Motor neuron (in vitro differentiated cells): ENCODE measurements at regions not wholly inside any gene's neighbourhood (a gene's known extent, or its start where the extent isn't known, plus 50 kb on each side); places are given as distances from the start of the nearest gene placed in this dataset.

Source experiments
- ATAC-seq, 8 experiments: fragments of 200-7000 bp; cut with Tn5 transposase; replicated peaks in 6 of 8; 2 replicates each; pipeline ENCODE4 v1.8.0; 2021; ENCODE audit warnings: mild to moderate bottlenecking in 8 of 8, moderate library complexity in 8 of 8
- H3K27ac ChIP-seq, 2 donors: fragments of 250-450 bp; sonication (Bioruptor Pico); 2 replicates each; pipeline ENCODE4 v1.9.0; 2021; ENCODE audit warnings: antibody characterized with exemption in 2 of 2, mild to moderate bottlenecking in 2 of 2, moderate library complexity in 1 of 2
- H3K4me1 ChIP-seq, 2 donors: fragments of 250-450 bp; sonication (Bioruptor Pico); replicated peaks in 1 of 2; 2 replicates each; pipeline ENCODE4 v1.6.1; 2021; ENCODE audit warnings: antibody characterized with exemption in 2 of 2, mild to moderate bottlenecking in 2 of 2, moderate library complexity in 1 of 2
- H3K4me3 ChIP-seq, 5 donors: fragments of 250-450 bp; sonication (Bioruptor Pico); 2 replicates each; pipeline ENCODE4 v1.9.0; 2021; ENCODE audit warnings: antibody characterized with exemption in 5 of 5, mild to moderate bottlenecking in 5 of 5, moderate library complexity in 4 of 5
- WGBS, 10 experiments: fragments of 450-650 bp; shearing (Covaris generic); methylation state at CpG; one replicate each; pipeline ENCODE4 v1.0.0; 2022; 5-methylcytosine and 5-hydroxymethylcytosine counted together
- in situ Hi-C, 9 experiments: fragments of 400-800 bp; cut with MboI; loops; one replicate each; pipeline ENCODE4 v1.15.0; 2021; ENCODE audit warnings: low sequenced_read_pairs in 9 of 9, low pct_unique_long_range_greater_than_20kb in 2 of 9; ENCODE audit not compliant: unreplicated experiment in 9 of 9

GRCh38 chr1:63023637-63024036, 239.7 kb downstream of the ATG4C start:
- Histone ChIP-seq H3K4me3 (no peak overlapping the region), H3K27ac (no peak overlapping the region), H3K4me1 (no peaks in the 10 kb centered on the region)
- ATAC-seq: no peak
- in situ Hi-C loops: no loop called here
- WGBS, 10 experiments: 6 to 100% (median 86%) methylated on average over 1 of the region's 1 CpG; no CpG with 5 or more reads in 1 of the 10 experiments

- in situ Hi-C loops: no loop called here
- 0 to 57% (median 0%) methylated on average over 1 of the region's 1 CpG; no CpG with 5 or more reads in 1 of the 10 experiments for WGBS, 10 experiments
- Histone ChIP-seq H3K4me1 (no peaks in the 10 kb centered on the region), H3K4me3 (no peak overlapping the region), H3K27ac (no peak overlapping the region)
- peak in 1 of 8 experiments; percentile 23 for ATAC-seq
These were observed 240.2 kb downstream of the ATG4C start for GRCh38 chr1:63024132-63024531.

- no peaks in the 10 kb centered on the region for H3K4me1 ChIP-seq
- no peak for ATAC-seq
- H3K4me3 ChIP-seq: no peak overlapping the region
- no peak overlapping the region for H3K27ac ChIP-seq
- 48 to 100% (median 67%) methylated on average over 1 to 3 of the region's 3 CpGs; no CpG with 5 or more reads in 6 of the 10 experiments for WGBS, 10 experiments
- in situ Hi-C loops: no loop called here
These were observed 243.2 kb downstream of the ATG4C start for GRCh38 chr1:63027176-63027575.

- H3K4me1 ChIP-seq: no peaks in the 10 kb centered on the region
- no peak overlapping the region for H3K4me3 ChIP-seq
- no peak overlapping the region for H3K27ac ChIP-seq
- in situ Hi-C loops: no loop called here
- WGBS, 10 experiments: 0 to 100% (median 93%) methylated on average over 1 to 4 of the region's 4 CpGs; no CpG with 5 or more reads in 4 of the 10 experiments
- ATAC-seq: no peak
These were observed 248.2 kb downstream of the ATG4C start for GRCh38 chr1:63032171-63032570.

- WGBS, 10 experiments: 50 to 100% (median 88%) methylated on average over 1 to 2 of the region's 2 CpGs; no CpG with 5 or more reads in 3 of the 10 experiments
- Histone ChIP-seq H3K27ac (no peak overlapping the region), H3K4me3 (no peak overlapping the region), H3K4me1 (no peaks in the 10 kb centered on the region)
- ATAC-seq: no peak
- in situ Hi-C loops: no loop called here
These were observed 249.3 kb downstream of the ATG4C start for GRCh38 chr1:63033211-63033610.

GRCh38 chr1:63034256-63034655, 250.3 kb downstream of the ATG4C start:
- in situ Hi-C loops: no loop called here
- H3K4me1 ChIP-seq: no peaks in the 10 kb centered on the region
- no peak for ATAC-seq
- H3K4me3 ChIP-seq: no peak overlapping the region
- no peak overlapping the region for H3K27ac ChIP-seq

- WGBS, 10 experiments: 0 to 100% (median 88%) methylated on average over 1 to 4 of the region's 5 CpGs
These were observed 254.7 kb downstream of the ATG4C start for GRCh38 chr1:63038586-63038985.

GRCh38 chr1:63041660-63042059, 257.7 kb downstream of the ATG4C start:
- WGBS, 10 experiments: 0 to 100% (median 83%) methylated on average over 2 to 3 of the region's 3 CpGs; no CpG with 5 or more reads in 3 of the 10 experiments
- Histone ChIP-seq H3K27ac (no peak overlapping the region), H3K4me3 (no peak overlapping the region), H3K4me1 (peaks cover 10 to 11% of the 10 kb centered on the region in 2 donors)
- ATAC-seq: no peak
- in situ Hi-C loops: no loop called here

More at GRCh38 chr1:63038586-63038985, 254.7 kb downstream of the ATG4C start:
- in situ Hi-C loops: no loop called here
- Histone ChIP-seq H3K27ac (no peak overlapping the region), H3K4me3 (no peak overlapping the region), H3K4me1 (peaks cover 10 to 11% of the 10 kb centered on the region in 2 donors)
- ATAC-seq: no peak

GRCh38 chr1:63042278-63042677, 258.3 kb downstream of the ATG4C start:
- Histone ChIP-seq H3K4me1 (peaks cover 10 to 11% of the 10 kb centered on the region in 2 donors), H3K4me3 (no peak overlapping the region), H3K27ac (no peak overlapping the region)
- peak in 5 of 8 experiments; percentile 89 to 96 (median 93) for ATAC-seq
- in situ Hi-C loops: no loop called here
- WGBS, 10 experiments: 4 to 43% (median 17%) methylated on average over 1 to 4 of the region's 4 CpGs; no CpG with 5 or more reads in 1 of the 10 experiments

GRCh38 chr1:63046539-63046938, 262.6 kb downstream of the ATG4C start:
- H3K4me3 ChIP-seq: no peak overlapping the region
- ATAC-seq: no peak
- in situ Hi-C loops: no loop called here
- H3K4me1 ChIP-seq: peaks cover 10 to 11% of the 10 kb centered on the region in 2 donors
- H3K27ac ChIP-seq: no peak overlapping the region
- WGBS, 10 experiments: 19 to 100% (median 90%) methylated on average over 1 to 2 of the region's 2 CpGs; no CpG with 5 or more reads in 1 of the 10 experiments

GRCh38 chr1:63049135-63049534, 265.2 kb downstream of the ATG4C start:
- WGBS, 10 experiments: 20 to 100% (median 74%) methylated on average over 1 to 2 of the region's 2 CpGs; no CpG with 5 or more reads in 3 of the 10 experiments

GRCh38 chr1:63051356-63051755, 267.4 kb downstream of the ATG4C start:
- in situ Hi-C loops: no loop called here
- Histone ChIP-seq H3K27ac (no peak overlapping the region), H3K4me3 (no peak overlapping the region), H3K4me1 (no peaks in the 10 kb centered on the region)
- ATAC-seq: no peak
- WGBS, 10 experiments: 7 to 87% (median 83%) methylated on average over 1 to 5 of the region's 5 CpGs; no CpG with 5 or more reads in 1 of the 10 experiments

More at GRCh38 chr1:63049135-63049534, 265.2 kb downstream of the ATG4C start:
- H3K4me1 ChIP-seq: no peaks in the 10 kb centered on the region
- no peak overlapping the region for H3K27ac ChIP-seq
- in situ Hi-C loops: no loop called here
- no peak overlapping the region for H3K4me3 ChIP-seq
- no peak for ATAC-seq

- 49 to 100% (median 86%) methylated on average over 1 to 6 of the region's 6 CpGs; no CpG with 5 or more reads in 1 of the 10 experiments for WGBS, 10 experiments
- H3K4me3 ChIP-seq: no peak overlapping the region
- no peak overlapping the region for H3K27ac ChIP-seq
- no peak for ATAC-seq
- in situ Hi-C loops: no loop called here
- H3K4me1 ChIP-seq: no peaks in the 10 kb centered on the region
These were observed 268.0 kb downstream of the ATG4C start for GRCh38 chr1:63051886-63052285.

- ATAC-seq: no peak
- Histone ChIP-seq H3K27ac (no peak overlapping the region), H3K4me1 (no peaks in the 10 kb centered on the region), H3K4me3 (no peak overlapping the region)
- 0 to 80% (median 65%) methylated on average over 1 to 4 of the region's 4 CpGs; no CpG with 5 or more reads in 1 of the 10 experiments for WGBS, 10 experiments
- in situ Hi-C loops: no loop called here
These were observed 268.2 kb upstream of the FOXD3 start for GRCh38 chr1:63054184-63054583.
